ENCODE measurements at regions not wholly inside any gene's neighbourhood (a gene's known extent, or its start where the extent isn't known, plus 50 kb on each side); places are given as distances from the start of the nearest gene placed in this dataset.

GRCh38 chr13:61766667-61767058, 351.0 kb upstream of the PCDH20 start:
- no peaks in the 10 kb centered on the region for H3K36me3 ChIP-seq (replicated peaks in 1 of 2)
- H3K27me3 ChIP-seq, result no peaks in the 10 kb centered on the region
- no peaks in the 10 kb centered on the region for H3K4me1 ChIP-seq (replicated peaks in 1 of 2)
- TF ChIP-seq POLR2A (IDR thresholded peaks at IDR 0.05), result no peak
- intact Hi-C loops (cut with DNase I), result no loop called here
- H3K4me3 ChIP-seq, result no peak overlapping the region
- H3K27ac ChIP-seq, result no peak overlapping the region
- WGBS, 4 donors, result 56 to 91% (median 85%) methylated on average over 8 to 11 of the region's 11 CpGs
- DNase-seq, result no peak
- H3K9me3 ChIP-seq (replicated peaks in 1 of 3), result no peaks in the 10 kb centered on the region

DNA sequence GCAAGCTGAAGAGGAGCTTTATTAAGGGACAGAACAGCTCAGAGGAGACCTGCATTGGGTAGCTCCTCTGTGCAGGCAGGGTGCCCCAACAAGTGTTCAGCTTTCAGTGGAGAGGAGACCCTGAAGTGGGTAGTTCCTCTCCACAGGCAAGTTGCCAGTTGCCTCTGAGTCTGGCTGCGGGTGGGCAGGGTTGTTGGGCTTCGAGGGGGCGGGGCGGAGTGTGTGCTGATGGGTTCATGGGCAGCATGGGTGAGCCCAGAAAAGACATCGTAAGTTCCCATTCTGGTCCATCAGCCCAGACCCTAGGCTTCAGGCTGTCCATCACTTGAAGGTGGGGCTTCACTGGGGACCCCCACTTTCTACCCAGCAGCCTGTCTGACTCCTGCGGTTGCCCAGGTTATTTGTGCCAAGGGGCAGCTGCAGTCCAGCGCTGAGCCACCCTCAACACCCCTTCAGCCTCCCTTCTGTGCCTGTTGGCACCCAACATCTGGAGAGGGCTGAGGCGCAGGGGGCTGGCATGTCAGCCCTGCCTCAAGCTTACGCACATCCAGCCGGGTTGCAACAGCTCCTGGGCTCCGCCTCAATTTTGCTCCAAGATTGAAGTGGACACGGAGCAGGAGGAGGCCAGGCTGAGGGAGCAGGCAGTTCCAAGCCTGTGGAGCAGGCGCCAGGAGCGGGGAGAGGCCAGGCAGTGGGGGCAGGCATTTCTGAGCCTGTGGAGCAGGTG, 350.5 kb upstream of the PCDH20 start:
- no peak for DNase-seq
- 78 to 86% (median 84%) methylated on average over 4 to 14 of the region's 14 CpGs for WGBS, 4 donors
- H3K27me3 ChIP-seq, result no peaks in the 10 kb centered on the region
- no peaks in the 10 kb centered on the region for H3K4me1 ChIP-seq (replicated peaks in 1 of 2)
- no peak overlapping the region for H3K4me3 ChIP-seq
- TF ChIP-seq POLR2A (IDR thresholded peaks at IDR 0.05), result no peak
- TF ChIP-seq, protein P1, sequence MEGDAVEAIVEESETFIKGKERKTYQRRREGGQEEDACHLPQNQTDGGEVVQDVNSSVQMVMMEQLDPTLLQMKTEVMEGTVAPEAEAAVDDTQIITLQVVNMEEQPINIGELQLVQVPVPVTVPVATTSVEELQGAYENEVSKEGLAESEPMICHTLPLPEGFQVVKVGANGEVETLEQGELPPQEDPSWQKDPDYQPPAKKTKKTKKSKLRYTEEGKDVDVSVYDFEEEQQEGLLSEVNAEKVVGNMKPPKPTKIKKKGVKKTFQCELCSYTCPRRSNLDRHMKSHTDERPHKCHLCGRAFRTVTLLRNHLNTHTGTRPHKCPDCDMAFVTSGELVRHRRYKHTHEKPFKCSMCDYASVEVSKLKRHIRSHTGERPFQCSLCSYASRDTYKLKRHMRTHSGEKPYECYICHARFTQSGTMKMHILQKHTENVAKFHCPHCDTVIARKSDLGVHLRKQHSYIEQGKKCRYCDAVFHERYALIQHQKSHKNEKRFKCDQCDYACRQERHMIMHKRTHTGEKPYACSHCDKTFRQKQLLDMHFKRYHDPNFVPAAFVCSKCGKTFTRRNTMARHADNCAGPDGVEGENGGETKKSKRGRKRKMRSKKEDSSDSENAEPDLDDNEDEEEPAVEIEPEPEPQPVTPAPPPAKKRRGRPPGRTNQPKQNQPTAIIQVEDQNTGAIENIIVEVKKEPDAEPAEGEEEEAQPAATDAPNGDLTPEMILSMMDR (IDR thresholded peaks at IDR 0.05), result no peak
- intact Hi-C loops (cut with DNase I), result no loop called here
- H3K36me3 ChIP-seq (replicated peaks in 1 of 2), result no peaks in the 10 kb centered on the region
- H3K27ac ChIP-seq, result no peak overlapping the region
- H3K9me3 ChIP-seq (replicated peaks in 1 of 3), result no peaks in the 10 kb centered on the region

DNA sequence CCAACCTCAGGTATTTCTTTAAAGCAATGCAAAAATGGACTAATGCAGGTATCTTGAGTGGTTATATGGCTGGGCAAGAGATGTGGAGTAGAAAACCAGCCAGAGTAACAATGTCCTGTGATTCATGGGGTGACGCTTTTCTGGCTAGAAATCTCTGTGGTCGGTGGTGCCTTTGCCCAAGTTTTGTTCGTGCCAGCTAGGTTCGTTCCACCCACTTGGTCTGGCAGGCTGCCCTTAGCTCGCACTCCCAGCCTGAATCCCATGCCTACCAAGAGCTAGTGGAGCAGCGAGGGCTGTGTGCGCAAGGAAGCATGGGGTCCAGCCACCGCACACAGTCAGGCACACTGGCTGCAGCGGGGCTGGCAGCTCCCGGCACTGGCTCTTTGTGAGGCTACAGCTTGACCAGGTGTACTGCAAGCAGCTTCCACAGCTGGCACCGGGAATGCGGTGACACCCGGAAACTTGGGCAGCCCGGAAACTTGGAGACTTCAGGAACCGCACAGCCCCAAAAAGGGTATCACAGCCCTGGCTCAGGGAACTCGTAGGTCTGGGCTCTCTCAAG, 349.6 kb upstream of the PCDH20 start:
- Histone ChIP-seq H3K9me3 (replicated peaks in 1 of 3) (no peaks in the 10 kb centered on the region), H3K27me3 (no peaks in the 10 kb centered on the region), H3K4me1 (replicated peaks in 1 of 2) (no peaks in the 10 kb centered on the region), H3K36me3 (replicated peaks in 1 of 2) (no peaks in the 10 kb centered on the region), H3K27ac (no peak overlapping the region), H3K4me3 (no peak overlapping the region)
- no peak for TF ChIP-seq POLR2A (IDR thresholded peaks at IDR 0.05)
- TF ChIP-seq, protein P1 (IDR thresholded peaks at IDR 0.05), result no peak
- DNase-seq, result no peak
- 86 to 91% (median 88%) methylated on average over 13 to 16 of the region's 16 CpGs for WGBS, 4 donors
- intact Hi-C loops (cut with DNase I), result no loop called here

DNA sequence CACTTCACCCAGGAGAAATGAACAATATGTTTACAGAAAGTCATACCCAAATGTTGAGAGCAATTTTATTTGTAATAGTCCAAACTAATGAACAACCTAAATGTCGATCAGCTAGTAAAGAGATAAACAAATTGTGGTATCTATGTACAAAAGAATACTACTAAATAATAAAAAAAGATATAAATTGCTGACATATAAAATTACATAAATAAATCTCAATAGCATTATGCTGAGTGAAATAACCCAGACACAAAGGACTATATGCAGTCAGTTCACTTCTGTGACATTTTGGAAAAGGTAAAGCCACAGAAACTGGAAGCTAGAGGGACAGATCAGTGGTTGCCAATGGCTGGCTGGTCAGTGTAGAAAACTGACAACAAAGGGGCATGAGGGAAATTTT, 346.0 kb upstream of the PCDH20 start:
- no peak for TF ChIP-seq POLR2A (IDR thresholded peaks at IDR 0.05)
- TF ChIP-seq, protein P1 (IDR thresholded peaks at IDR 0.05), result no peak
- no peak for DNase-seq
- Histone ChIP-seq H3K9me3 (replicated peaks in 1 of 3) (no peaks in the 10 kb centered on the region), H3K4me1 (replicated peaks in 1 of 2) (no peaks in the 10 kb centered on the region), H3K36me3 (replicated peaks in 1 of 2) (no peaks in the 10 kb centered on the region), H3K4me3 (no peak overlapping the region), H3K27ac (no peak overlapping the region), H3K27me3 (no peaks in the 10 kb centered on the region)
- 77 to 84% (median 80%) methylated on average over 1 of the region's 1 CpG for WGBS, 4 donors
- intact Hi-C loops (cut with DNase I), result no loop called here

GRCh38 chr13:61760102-61760501, 344.5 kb upstream of the PCDH20 start:
- Histone ChIP-seq H3K4me1 (replicated peaks in 1 of 2) (no peaks in the 10 kb centered on the region), H3K4me3 (no peak overlapping the region), H3K27ac (no peak overlapping the region), H3K27me3 (no peaks in the 10 kb centered on the region), H3K36me3 (replicated peaks in 1 of 2) (no peaks in the 10 kb centered on the region), H3K9me3 (replicated peaks in 1 of 3) (no peaks in the 10 kb centered on the region)
- DNase-seq, result no peak
- 82 to 93% (median 87%) methylated on average over 3 of the region's 3 CpGs for WGBS, 4 donors
- intact Hi-C loops (cut with DNase I), result no loop called here
- TF ChIP-seq POLR2A (IDR thresholded peaks at IDR 0.05), result no peak
- TF ChIP-seq, protein P1 (IDR thresholded peaks at IDR 0.05), result no peak
